DMS53 (cell line): ENCODE measurements at regions not wholly inside any gene's neighbourhood (a gene's known extent, or its start where the extent isn't known, plus 50 kb on each side); places are given as distances from the start of the nearest gene placed in this dataset.

Experiments used
- DNase-seq: peaks from one replicate; lab custom pipeline; 2025; lab: John Stamatoyannopoulos, UW

DNA sequence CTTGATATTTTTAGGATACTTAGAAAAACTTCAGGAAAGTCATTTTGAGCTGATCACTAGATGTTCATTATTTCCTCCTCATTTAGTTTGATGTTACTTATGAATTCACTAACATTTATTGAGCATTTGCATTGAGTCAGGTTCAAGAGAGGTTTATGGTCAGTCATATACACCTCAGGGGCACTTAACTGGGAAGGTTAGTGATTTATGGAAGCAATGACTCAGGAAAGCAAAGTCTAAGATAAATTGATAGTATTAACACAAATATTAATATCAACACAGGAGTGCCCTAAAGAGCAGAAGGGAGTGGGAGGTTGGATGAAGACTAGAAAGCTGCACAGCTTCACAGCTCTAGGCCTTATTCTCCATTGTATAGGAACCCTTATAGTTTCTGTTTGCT is 177.0 kb upstream of the TNFAIP3 start:
- no peak for DNase-seq

DNA sequence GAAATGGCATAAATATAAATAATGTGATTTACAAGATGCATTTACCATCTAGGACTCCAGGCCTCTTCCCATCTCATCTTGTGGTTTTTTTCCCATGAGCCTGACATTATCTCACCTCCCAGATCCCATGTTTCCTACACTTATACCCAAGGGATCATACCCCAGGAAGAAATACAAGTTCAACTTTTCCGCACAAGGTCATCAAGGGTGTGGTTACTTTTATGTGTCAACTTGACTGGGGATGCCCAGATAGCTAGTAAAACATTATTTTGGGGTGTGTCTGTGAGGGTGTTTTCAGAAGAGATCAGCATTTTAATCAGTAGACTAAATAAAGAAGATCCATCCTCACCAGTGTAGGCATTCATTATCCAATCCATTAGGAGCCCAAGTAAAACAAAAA is 176.3 kb upstream of the TNFAIP3 start:
- DNase-seq = no peak

DNA sequence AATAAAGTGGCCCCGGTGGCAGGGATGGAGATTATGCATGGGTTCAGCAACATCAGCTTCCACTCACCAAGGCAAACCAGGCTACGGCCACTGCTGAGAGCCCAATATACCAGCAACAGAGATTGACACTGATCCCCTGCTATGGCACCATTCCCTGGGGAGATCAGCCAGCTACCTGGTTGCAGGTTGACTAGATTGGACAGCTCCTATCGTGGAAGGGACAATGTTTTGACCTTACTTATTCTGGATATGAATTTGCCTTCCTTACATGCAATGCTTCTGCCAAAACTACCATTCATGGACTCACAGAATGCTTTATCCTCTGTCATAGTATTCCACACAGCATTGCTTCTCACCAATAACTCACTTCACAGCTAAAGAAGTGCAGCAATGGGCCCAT is 174.8 kb upstream of the TNFAIP3 start:
- no peak for DNase-seq

DNA sequence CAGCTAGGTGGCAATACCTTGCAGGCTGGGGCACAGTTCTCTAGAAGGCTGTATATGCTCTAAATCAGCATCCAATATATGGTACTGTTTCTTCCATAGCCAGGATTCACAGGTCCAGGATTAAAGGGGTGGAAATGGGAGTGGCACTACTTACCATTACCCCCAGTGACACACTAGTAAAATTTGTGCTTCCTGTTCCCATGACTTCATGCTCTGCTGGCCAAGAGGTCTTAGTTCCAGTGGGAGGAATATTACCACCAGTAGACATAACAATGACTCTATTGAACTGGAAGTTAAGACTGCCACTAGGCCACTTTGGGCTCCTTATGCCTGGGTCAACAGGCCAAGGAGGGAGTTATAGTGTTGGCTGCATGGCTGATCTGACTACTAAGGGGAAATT is 174.3 kb upstream of the TNFAIP3 start:
- DNase-seq = no peak

DNA sequence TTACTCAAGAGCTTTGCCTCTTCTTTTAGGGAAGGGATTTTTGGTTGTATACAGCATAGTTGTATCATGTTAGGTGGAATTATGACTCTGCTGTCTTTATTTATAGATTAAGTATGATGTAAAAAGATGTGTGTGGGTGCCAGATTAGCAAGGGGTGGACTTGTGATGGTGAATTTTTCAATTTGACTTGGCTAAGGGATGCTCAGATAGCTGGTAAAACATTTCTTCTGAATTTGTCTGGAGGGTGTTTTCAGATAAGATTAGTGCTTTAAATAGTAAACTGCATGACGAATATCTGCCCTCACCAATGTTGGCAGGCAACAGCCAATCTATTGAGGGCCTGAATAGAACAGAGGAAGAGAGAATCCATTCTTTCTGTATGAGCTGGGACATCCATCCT is 173.3 kb upstream of the TNFAIP3 start:
- no peak for DNase-seq

DNA sequence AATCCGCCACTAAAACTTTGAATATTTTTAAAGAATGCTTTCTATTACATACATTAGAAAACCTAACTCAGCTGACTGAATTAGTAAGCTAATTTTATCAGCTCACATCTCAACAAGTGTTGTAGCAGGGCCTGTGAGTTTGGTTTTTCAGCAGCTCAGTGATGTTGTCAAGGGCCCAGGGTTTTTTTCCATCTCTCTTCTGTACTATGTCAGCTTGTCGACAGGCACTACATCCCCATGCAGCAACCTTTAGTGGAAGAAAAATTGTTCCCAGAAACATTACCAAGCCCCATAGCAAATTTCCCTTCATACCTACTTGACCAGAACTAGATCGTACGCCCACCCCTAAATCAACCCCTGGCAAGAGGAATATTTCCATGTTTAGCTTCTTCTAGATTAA is 170.3 kb upstream of the TNFAIP3 start:
- DNase-seq = no peak

DNA sequence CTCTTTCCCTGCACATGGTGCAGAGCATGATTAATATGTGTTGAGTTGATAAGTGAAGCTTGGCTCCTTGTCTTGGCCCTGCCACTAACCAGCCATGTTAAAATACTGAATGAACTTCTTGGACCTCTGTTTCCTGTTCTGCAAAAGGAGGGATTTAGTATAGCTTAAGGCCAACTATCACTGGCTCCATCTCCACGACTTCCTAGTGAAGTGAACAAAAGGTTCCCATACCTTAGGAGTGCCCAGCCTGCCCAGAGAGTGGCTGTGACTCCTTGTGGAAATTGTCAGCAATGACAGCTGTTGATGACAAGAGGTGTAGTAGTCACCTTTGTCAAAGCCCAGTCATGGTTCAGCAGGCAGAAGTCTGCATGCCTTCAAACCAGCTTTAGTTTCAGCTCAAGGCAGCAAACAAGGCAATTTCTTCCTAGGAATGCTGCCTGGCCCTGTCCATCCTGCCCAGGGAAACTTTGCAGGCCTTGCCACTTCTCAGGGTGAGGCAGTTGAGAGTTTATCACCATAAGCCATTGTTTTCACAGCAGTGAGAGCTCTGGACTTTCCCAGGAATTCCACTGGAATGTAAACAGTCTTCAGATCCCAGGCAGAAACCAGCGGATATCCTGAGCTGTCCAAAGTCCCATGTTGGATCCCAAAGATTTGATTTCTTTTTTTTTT is 169.7 kb upstream of the TNFAIP3 start:
- DNase-seq = peak; percentile 49

DNA sequence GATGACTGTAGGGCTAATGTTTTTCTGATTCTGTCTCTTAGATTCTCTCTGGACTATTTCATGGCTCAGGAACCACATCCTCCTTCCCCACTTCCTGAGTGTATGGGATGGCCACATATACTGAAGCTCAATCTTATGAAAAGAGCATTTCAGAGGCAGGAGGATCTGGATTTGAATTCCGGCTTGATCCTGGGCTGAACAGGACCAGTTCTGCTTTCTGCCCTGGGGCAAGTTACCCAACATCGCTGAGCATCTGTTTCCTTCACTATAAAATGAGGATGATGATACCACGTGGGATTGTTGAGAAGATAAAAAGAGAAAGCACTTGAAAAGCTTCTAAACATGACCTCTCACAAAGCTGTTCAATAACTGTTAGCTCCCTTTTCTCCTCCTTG is 168.4 kb upstream of the TNFAIP3 start:
- no peak for DNase-seq

DNA sequence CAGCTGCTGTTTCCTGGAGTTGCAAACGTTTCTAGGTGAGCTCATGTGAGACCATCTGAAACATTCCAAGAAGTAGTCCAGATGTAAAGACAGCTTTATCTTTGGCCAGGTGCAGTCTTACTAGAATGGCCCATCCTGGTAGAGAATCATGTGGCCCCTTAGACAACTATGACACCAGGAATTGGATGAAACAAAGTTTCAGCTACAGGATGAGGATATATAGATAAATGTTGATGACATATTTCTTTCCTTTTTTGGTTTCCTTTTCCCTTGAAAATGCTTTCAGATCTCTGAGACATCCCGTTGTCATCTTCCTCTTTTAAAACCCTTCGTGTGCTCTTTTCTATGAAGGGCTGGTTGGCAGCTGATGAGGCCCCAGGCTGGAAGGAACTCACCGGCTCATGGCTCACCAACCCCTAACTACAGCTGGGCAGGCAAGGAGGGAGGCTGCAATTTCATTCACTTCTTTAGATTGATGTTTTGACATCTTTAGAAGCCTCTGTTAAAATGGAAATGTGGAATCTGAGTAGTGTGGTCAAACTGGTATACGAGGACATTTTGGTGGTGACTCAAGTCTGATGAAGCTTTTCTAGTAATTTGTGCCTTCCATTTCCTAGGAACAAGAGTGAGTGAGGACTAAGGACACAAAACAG is 167.9 kb upstream of the TNFAIP3 start:
- DNase-seq = no peak

DNA sequence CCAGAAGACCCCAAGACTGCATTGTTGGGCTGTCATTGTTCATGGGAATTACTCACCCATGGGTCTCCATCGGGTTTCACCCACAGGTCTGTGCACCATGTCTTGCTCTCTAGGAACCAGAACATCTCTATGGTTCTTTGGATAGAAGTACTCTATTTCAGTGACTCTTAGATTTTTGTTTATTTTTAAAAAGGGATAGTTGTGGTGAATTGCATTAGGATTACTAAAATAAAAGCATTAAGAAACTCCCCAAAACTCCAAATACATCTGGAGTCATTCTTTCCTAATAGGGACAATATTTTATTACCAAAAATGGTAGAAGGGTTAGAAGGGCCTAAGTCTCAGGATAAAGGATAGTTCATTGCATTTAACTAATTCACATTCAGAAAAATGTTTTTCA is 166.9 kb upstream of the TNFAIP3 start:
- DNase-seq = no peak

DNA sequence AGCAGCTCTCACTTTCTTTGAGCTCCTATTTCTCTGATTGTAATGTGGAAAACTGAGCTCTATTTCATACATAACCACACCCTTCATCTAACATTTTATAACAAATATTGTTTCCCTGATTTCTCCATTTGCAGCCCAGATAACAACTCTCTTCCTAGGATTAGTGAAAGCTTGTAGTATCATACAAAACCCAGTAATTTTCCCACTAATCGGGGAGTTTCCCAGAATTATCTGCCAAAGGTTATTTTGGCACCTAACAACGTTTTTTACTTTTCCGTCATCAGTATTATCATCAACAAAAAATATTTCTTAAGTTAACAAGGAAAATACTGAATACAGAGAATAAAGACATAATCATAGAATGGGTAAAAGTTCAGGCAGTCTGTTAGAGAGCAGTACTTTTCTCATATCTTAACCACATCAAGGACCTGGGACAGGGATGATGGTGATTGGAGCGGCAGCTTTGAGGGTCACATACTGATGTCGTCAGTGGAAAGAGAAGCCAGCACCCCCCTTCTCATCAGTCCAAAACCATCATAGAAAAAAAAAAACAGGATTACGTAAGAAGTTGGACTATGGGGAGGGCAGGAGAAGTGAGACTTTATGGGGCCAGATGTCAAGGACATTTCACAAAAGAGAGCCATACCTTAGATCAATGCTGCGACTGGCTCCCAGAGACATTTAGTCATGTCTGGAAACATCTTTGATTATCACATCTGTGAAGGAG is 166.1 kb upstream of the TNFAIP3 start:
- no peak for DNase-seq

DNA sequence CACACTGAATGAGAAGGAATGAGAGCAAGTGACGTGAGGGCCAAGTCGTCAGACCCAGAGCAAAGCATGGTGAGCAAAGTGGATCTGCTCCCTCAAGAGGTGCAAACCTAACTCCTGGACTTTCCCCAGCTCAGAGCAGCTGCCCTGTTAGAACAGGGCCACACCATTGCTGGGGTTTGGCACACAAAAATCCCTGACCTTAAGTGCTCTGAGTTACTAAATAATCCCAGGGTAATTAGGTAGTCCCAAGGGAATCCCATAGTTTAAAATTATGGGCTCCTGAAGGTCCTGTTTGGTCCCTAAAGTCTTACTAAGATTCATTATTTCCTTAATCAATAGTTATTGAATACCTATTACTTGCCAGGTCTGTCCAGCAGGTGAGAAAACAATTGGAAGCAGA is 165.1 kb upstream of the TNFAIP3 start:
- no peak for DNase-seq

DNA sequence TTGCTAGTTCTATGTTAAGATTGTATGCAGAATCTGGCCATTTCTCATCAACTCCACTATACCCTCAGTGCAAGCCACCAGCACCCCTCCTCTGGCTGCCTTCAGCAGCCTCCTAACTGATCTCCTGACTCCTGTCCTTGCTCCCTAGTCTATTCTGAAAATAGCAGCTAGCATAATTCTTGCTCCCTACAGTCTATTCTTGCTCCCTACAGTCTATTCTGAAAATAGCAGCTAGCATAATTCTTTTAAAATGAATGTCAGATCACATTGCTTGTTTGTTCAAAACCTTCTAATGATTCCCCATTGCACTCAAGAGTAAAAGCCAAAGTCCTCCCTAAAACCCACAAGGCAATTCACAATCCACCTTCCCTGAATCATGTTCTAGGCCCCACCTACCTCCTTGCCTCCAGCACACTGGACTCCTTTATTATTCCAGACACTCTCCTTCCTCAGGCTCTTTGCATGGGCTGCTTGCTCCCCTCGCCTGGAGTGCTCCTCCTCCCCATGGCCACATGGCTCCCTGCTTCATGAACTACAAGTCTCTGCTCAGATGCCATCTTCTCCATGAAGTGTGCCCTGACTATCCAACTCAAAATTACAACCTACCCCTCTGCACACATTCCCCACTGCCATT is 164.2 kb upstream of the TNFAIP3 start:
- DNase-seq = no peak

DNA sequence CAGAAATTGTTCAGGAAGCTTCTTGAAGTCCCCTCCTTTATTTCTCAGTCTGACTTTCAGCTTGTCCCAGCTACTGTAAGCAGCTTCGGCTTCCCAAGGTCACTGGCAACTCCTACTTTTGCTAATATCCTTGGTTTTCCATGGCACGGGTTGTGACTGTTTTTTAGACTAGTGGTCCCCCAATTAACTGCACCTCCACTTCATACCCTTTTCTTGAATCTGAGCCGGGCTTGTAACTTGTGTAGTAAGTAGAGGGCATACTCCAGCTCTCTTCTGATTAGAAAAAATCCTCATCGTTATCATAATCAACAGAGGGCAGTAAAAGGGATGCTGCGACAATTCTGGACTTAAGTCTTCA is 162.3 kb upstream of the TNFAIP3 start:
- DNase-seq = no peak

DNA sequence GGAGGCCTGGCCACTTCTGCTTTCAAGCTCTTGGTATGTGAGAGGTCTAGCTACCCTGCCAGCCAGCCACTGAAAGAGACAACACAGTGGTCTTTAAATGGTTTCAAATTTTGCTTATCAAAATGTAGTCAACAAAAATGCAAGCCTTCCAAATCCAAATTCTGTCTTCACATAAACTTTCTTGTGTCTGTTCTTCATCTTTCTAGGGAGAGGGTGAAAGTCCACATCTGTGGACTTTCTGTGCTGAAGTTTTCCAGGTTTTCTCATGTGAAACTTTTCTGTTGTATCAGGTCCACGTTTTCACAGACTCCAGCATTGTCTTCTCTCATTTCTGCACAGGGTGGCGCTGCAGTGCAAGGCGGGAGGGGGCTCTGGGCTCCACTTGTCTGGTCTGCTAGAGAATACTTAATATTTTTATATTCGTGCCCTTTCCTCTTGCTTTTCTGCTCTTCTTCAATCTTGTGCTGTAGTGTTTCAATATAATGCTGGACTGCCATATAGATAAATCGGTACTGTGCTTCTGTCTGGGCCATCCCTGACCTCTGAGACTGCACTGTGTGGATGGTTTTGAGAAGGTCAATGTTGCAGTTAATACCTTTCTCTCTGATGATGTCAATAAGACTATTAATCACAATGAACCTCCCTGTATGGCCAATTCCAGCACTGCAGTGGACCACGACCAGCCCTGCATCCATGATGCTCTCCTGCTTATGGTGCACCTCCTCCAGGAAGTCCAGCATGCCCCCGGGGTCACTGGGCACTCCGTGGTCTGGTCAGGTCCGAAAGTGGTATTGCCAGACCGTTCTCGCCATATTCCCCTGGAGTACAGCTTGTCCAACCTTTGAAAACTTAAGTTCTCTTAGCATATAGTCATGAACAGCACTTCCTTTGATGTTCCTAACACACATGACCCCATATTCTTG is 161.6 kb upstream of the TNFAIP3 start:
- peak; percentile 63 for DNase-seq

DNA sequence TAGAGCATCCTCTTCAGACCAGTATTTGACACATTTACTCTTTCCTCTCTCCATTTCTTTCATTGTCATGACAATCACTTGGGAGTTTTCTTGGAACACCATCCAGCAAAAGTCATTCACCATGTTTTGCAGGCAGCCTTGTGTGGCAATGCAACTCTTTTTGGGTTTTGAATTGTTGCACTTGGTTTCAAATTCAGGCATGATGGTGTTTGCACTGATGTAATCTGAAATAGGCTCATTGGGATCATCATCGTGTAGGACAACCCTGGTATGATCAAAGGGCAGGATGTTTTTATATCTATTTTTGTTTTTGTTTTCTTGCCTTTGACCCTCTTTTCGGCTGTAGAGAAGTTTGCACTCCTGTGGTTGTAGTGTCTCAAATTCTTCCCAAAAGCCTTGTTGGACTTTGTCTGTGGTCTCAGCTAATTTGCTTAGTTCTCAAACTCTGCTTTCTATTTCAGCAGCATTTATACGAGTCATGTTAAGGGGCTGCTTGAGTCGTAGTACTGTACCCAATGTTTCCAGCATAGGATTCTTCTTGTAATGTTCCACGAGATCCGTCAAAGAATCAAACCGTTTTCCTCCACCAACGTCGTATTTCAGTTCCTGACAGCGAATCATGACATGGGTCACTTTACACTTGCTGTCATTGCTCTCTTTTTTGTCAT is 160.8 kb upstream of the TNFAIP3 start:
- DNase-seq = no peak

DNA sequence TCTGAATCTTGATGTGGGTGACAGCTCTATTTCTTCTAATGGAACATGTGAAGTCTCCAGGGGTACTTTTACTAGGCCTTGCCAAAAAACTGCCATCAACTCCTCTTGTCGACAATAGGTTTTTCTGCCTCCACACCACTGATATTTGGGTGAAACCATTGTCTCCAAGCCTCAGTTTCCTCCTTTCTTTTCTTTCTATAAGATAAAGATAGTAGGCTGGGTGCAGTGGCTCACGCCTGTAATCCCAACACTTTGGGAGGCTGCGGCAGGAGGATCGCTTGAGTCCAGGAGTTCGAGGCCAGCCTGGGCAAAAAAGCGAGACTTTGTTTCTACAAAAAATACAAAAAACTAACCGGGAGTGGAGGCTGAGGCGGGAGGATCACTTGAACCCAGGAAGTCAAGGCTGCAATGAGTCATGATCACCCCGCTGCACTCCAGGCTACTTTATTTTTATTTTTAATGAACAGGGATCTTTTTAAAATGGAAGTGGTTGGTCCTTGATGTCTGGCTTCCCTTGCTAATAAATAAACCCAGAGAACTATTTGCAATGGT is 159.9 kb upstream of the TNFAIP3 start:
- no peak for DNase-seq

DNA sequence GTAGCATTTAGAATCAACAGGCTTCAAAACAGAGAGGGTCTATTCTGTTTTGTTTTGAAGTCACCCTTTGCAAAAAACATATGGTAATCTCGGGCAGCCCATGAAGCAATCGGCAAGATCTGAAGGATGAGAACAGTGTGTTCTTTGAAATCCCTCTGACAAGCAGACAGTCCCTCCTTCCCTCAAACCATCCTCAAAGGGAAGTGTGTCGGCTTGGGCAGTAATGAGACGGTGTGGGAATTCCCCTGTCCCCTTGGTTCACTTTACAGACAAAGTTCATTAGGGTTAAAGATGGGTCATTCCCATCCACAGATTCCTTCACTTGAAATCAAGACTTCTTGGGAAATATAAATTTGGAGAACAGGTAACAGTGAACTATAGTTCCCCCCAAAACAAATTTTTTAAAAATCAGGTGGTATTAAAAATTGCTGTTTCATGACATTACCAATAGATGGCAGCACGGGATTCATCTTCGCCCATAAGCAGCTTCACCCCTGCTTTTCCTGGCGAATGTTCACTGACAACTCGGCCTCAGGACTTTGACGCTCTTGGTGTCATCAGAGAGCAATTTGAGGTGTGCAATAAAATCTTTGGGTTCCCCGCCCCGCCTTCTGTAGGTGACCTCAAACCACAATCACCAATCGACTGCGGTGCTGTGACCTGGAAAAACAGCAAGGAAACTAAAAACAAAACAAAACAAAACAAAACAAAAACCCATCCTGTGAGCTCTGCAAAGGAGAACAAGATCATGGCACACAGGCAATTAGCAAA is 159.3 kb upstream of the TNFAIP3 start:
- DNase-seq = peak; percentile 82

DNA sequence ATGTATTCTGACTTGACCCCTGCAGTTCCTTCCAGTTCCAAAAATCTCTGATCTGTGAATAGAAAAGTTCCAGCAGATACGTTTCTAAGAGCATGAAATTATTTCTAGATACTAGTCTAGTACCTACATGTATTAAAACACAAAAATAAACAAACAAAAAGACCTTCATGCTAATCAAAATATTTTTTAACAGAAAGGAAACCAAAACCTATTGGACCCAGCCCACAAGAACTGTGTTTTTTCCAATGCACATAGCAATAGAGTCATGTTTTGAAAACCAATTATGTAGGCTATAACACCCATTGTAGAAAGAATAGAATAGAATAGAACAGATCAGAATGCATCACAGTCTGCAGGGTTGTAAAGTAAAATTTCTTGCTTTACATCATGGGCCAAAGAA is 158.6 kb upstream of the TNFAIP3 start:
- DNase-seq = no peak
